ENCODE measurements at regions not wholly inside any gene's neighbourhood (a gene's known extent, or its start where the extent isn't known, plus 50 kb on each side); places are given as distances from the start of the nearest gene placed in this dataset.

DNA sequence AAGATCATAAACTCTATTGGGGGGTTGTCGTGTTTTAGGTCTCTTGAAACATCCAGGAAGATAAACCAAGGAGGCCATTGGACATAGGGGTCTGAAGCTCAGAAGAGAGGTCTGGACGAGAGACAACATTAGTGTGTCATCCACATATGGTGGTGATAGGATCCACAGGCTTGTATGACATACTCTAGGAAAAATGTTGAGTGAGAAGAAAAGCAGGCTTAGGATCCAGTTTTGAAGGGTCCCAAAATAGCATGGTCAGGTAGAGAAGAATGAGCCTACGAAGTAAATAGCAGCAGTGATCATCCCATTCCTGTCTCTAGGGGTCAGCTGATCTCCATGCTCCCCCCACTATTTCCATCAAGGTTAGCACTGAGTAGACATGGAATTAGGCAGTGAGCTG is 166.8 kb downstream of the ANKRD30B start:
- DNase-seq (ENCODE audit: low spot score): no peak
- intact Hi-C loops (cut with micrococcal nuclease; ENCODE audit: unreplicated experiment): no loop called here
- H3K36me3 ChIP-seq (ENCODE audit: insufficient read depth, low read length): no peaks in the 10 kb centered on the region
- no peak overlapping the region for H2AFZ ChIP-seq (ENCODE audit: low read length)
- no peak overlapping the region for H3K4me3 ChIP-seq (ENCODE audit: low read depth, low read length, poor library complexity, severe bottlenecking)
- H3K9me2 ChIP-seq (ENCODE audit: insufficient read depth, low read length): no peaks in the 10 kb centered on the region
- no peaks in the 10 kb centered on the region for H3K4me1 ChIP-seq (ENCODE audit: insufficient read depth, low read length, poor library complexity, severe bottlenecking)
- no TSS peak for BruUV-seq (replicated peaks)
- TF ChIP-seq, protein P1, sequence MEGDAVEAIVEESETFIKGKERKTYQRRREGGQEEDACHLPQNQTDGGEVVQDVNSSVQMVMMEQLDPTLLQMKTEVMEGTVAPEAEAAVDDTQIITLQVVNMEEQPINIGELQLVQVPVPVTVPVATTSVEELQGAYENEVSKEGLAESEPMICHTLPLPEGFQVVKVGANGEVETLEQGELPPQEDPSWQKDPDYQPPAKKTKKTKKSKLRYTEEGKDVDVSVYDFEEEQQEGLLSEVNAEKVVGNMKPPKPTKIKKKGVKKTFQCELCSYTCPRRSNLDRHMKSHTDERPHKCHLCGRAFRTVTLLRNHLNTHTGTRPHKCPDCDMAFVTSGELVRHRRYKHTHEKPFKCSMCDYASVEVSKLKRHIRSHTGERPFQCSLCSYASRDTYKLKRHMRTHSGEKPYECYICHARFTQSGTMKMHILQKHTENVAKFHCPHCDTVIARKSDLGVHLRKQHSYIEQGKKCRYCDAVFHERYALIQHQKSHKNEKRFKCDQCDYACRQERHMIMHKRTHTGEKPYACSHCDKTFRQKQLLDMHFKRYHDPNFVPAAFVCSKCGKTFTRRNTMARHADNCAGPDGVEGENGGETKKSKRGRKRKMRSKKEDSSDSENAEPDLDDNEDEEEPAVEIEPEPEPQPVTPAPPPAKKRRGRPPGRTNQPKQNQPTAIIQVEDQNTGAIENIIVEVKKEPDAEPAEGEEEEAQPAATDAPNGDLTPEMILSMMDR (conservative IDR thresholded peaks at IDR 0.05; ENCODE audit: low read length): no peak
- TF ChIP-seq EZH2phosphoT487 (IDR thresholded peaks at IDR 0.05; ENCODE audit: borderline replicate concordance, low read depth, low read length): no peak
- no peaks in the 10 kb centered on the region for H4K20me1 ChIP-seq (ENCODE audit: insufficient read depth, low read length)
- no peak overlapping the region for H3K4me2 ChIP-seq (ENCODE audit: low read length)
- no peaks in the 10 kb centered on the region for H3K9me3 ChIP-seq (ENCODE audit: low read length)
- ChIA-PET POLR2A (no interaction called here), CTCF (ENCODE audit: unreplicated experiment) (no interaction called here)
- H3K27ac ChIP-seq (ENCODE audit: low read depth, low read length, poor library complexity, severe bottlenecking): no peak overlapping the region
- no peaks in the 10 kb centered on the region for H3K79me2 ChIP-seq (ENCODE audit: insufficient read depth, low read depth, low read length)

DNA sequence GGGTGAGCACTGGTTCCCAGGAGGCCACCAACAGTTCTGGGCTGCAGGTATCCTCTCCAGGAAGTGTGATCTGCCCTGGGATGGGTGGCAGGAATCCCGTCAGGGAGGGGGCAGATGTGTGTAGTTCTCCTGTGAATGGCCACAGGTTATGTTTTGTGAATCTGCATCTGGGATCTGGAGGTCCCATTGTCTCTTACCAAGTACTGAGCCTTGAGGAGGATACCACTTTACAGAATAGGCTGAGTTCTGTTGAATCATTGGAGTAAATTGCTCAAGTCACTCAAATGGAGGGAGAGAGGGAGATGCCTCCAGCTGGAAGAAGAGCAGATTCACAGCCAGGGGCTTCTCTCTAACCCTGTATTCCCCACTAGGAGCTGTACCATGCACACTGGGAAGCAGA is 168.2 kb downstream of the ANKRD30B start:
- Histone ChIP-seq H3K9me2 (ENCODE audit: insufficient read depth, low read length) (no peaks in the 10 kb centered on the region), H3K36me3 (ENCODE audit: insufficient read depth, low read length) (no peaks in the 10 kb centered on the region), H3K79me2 (ENCODE audit: insufficient read depth, low read depth, low read length) (no peaks in the 10 kb centered on the region), H3K4me1 (ENCODE audit: insufficient read depth, low read length, poor library complexity, severe bottlenecking) (no peaks in the 10 kb centered on the region), H4K20me1 (ENCODE audit: insufficient read depth, low read length) (no peaks in the 10 kb centered on the region), H3K9me3 (ENCODE audit: low read length) (no peaks in the 10 kb centered on the region), H3K27ac (ENCODE audit: low read depth, low read length, poor library complexity, severe bottlenecking) (no peak overlapping the region), H3K4me2 (ENCODE audit: low read length) (no peak overlapping the region), H3K4me3 (ENCODE audit: low read depth, low read length, poor library complexity, severe bottlenecking) (no peak overlapping the region), H2AFZ (ENCODE audit: low read length) (no peak overlapping the region)
- no TSS peak for BruUV-seq (replicated peaks)
- DNase-seq (ENCODE audit: low spot score): no peak
- TF ChIP-seq, protein P1 (conservative IDR thresholded peaks at IDR 0.05; ENCODE audit: low read length): no peak
- POLR2A ChIA-PET: no interaction called here
- intact Hi-C loops (cut with micrococcal nuclease; ENCODE audit: unreplicated experiment): no loop called here
- CTCF ChIA-PET (ENCODE audit: unreplicated experiment): no interaction called here

DNA sequence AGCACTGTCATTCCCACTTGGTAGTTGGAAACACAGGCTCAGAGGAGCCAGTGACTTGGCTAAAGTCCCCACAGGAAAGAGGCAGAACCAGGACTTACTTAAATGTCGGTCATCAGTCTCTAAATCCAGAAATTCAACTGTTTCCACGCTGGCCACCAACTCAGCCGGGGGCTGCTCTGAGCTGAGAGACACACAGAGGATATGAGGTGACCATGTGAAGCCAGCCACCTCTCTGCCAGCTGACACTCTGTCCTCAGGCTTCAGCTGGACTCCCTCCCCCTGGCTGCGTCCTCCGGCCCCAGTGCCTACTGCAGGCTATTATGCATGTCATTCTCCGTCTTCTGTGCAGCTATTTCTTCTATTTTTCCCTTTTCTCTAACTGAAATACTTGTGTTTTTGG is 168.9 kb downstream of the ANKRD30B start:
- TF ChIP-seq EZH2phosphoT487 (IDR thresholded peaks at IDR 0.05; ENCODE audit: borderline replicate concordance, low read depth, low read length): no peak
- TF ChIP-seq, protein P1 (conservative IDR thresholded peaks at IDR 0.05; ENCODE audit: low read length): no peak

More for the DNA sequence above, 168.9 kb downstream of the ANKRD30B start:
- Histone ChIP-seq H3K4me2 (ENCODE audit: low read length) (no peak overlapping the region), H4K20me1 (ENCODE audit: insufficient read depth, low read length) (no peaks in the 10 kb centered on the region), H2AFZ (ENCODE audit: low read length) (no peak overlapping the region), H3K9me2 (ENCODE audit: insufficient read depth, low read length) (no peaks in the 10 kb centered on the region), H3K79me2 (ENCODE audit: insufficient read depth, low read depth, low read length) (no peaks in the 10 kb centered on the region), H3K27ac (ENCODE audit: low read depth, low read length, poor library complexity, severe bottlenecking) (no peak overlapping the region), H3K4me3 (ENCODE audit: low read depth, low read length, poor library complexity, severe bottlenecking) (no peak overlapping the region), H3K9me3 (ENCODE audit: low read length) (no peaks in the 10 kb centered on the region), H3K36me3 (ENCODE audit: insufficient read depth, low read length) (no peaks in the 10 kb centered on the region), H3K4me1 (ENCODE audit: insufficient read depth, low read length, poor library complexity, severe bottlenecking) (no peaks in the 10 kb centered on the region)
- ChIA-PET CTCF (ENCODE audit: unreplicated experiment) (no interaction called here), POLR2A (no interaction called here)
- intact Hi-C loops (cut with micrococcal nuclease; ENCODE audit: unreplicated experiment): no loop called here
- DNase-seq (ENCODE audit: low spot score): no peak
- no TSS peak for BruUV-seq (replicated peaks)

Data from OCI-LY7 (cell line).